Neutrophil (primary cell): ENCODE measurements at regions not wholly inside any gene's neighbourhood (a gene's known extent, or its start where the extent isn't known, plus 50 kb on each side); places are given as distances from the start of the nearest gene placed in this dataset.

Experiments
- H3K27ac ChIP-seq: fragments of 200-600 bp; sonication (generic); 2 replicates; pipeline ENCODE4 v1.5.1; 2016; ENCODE audit warnings: mild to moderate bottlenecking, moderate library complexity
- H3K27me3 ChIP-seq: fragments of 200-600 bp; sonication (generic); 2 replicates; pipeline ENCODE4 v1.6.0; 2016; ENCODE audit warnings: mild to moderate bottlenecking
- H3K36me3 ChIP-seq: fragments of 200-600 bp; sonication (generic); 2 replicates; pipeline ENCODE4 v1.5.1; 2017
- H3K4me1 ChIP-seq, 2 experiments: fragments of 200-600 bp in 1 of 2; sonication (generic) in 1 of 2; 1 replicate in 1 of 2; 2 replicates in 1 of 2; pipeline versions ENCODE4 v1.5.1 to v1.6.1; 2013 to 2016; ENCODE audit warnings: low read depth in 1 of 2, low read length in 1 of 2, mild to moderate bottlenecking in 1 of 2, moderate library complexity in 1 of 2; ENCODE audit not compliant: control insufficient read depth in 1 of 2, insufficient read depth in 1 of 2
- H3K4me3 ChIP-seq, 2 experiments: fragments of 200-600 bp in 1 of 2; sonication (generic) in 1 of 2; 1 replicate in 1 of 2; 2 replicates in 1 of 2; pipeline ENCODE4 v1.5.1; 2013 to 2016; ENCODE audit warnings: low read depth in 1 of 2, low read length in 1 of 2, mild to moderate bottlenecking in 1 of 2, moderate library complexity in 1 of 2
- H3K9me3 ChIP-seq: fragments of 200-600 bp; sonication (generic); 2 replicates; pipeline ENCODE4 v1.5.1; 2016
- TF ChIP-seq, protein P1 (sequence below): fragments of 200-600 bp; sonication (generic); IDR thresholded peaks from 2 replicates; pipeline ENCODE4 v1.5.1; 2016; ENCODE audit warnings: antibody characterized with exemption

DNA sequence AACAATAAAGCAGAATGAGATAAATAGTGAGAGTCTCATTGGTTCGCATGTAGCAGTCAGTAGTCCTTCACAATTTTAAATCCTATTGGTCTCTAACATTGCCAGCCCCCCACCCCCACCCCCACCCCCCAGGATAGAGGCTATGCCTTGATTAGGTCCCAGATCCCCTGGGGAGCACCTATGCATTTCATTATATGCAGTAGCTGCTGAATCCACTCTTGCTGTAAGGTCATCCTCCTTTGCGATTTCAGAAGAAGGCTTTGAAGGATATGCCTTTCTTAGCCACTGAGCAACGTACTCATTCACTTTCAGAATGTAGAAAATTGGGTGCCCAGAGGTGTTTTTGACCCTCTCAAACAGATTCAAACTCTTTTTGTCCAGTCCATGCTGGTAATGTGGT is 382.8 kb upstream of the GALNT5 start:
- Histone ChIP-seq H3K27me3 (no peaks in the 10 kb centered on the region), H3K4me1 (no peaks in the 10 kb centered on the region), H3K36me3 (no peaks in the 10 kb centered on the region), H3K9me3 (no peaks in the 10 kb centered on the region), H3K27ac (no peak overlapping the region), H3K4me3 (no peak overlapping the region)
- TF ChIP-seq, protein P1, sequence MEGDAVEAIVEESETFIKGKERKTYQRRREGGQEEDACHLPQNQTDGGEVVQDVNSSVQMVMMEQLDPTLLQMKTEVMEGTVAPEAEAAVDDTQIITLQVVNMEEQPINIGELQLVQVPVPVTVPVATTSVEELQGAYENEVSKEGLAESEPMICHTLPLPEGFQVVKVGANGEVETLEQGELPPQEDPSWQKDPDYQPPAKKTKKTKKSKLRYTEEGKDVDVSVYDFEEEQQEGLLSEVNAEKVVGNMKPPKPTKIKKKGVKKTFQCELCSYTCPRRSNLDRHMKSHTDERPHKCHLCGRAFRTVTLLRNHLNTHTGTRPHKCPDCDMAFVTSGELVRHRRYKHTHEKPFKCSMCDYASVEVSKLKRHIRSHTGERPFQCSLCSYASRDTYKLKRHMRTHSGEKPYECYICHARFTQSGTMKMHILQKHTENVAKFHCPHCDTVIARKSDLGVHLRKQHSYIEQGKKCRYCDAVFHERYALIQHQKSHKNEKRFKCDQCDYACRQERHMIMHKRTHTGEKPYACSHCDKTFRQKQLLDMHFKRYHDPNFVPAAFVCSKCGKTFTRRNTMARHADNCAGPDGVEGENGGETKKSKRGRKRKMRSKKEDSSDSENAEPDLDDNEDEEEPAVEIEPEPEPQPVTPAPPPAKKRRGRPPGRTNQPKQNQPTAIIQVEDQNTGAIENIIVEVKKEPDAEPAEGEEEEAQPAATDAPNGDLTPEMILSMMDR, result no peak

DNA sequence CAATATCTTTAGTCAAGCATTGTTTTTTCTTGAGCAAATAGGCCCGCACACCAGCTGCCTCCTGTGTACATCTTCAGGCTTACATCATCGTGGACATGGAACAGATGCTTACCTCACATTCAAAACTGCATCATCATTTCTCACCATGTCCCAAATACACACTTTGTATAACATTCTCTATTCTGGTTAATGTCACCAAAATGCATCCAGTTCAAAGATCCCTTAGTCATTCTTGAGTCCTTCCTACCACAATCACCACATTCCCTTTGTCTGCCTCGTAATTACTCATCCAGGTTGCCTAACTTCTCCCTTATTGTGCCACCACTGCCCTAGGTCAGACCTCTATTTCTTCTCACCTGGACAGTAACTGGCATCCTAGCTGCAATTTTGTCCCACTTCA is 373.7 kb upstream of the GALNT5 start:
- H3K27me3 ChIP-seq, result no peaks in the 10 kb centered on the region
- no peaks in the 10 kb centered on the region for H3K4me1 ChIP-seq
- no peaks in the 10 kb centered on the region for H3K9me3 ChIP-seq
- H3K36me3 ChIP-seq, result no peaks in the 10 kb centered on the region
- H3K27ac ChIP-seq, result no peak overlapping the region
- H3K4me3 ChIP-seq, result no peak overlapping the region
- TF ChIP-seq, protein P1, result no peak

DNA sequence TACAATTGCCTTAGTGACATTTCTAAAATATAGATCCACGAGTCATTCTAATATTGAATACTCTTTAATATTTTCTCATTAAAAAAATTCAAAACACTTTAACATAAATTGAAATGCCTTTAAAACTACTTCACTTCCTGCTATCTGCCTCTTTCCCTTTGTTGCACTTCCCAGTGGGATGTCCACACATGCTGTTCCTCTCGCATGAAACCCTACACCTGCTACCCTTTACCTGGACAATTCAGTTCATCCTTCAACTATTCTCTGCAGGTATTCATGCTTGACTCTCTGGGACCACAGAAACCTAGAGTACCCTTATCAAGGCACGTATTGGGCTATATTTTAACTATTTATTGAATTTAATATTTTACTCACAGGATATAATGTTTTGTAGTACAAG is 373.3 kb upstream of the GALNT5 start:
- TF ChIP-seq, protein P1, result no peak
- no peak overlapping the region for H3K4me3 ChIP-seq
- H3K27me3 ChIP-seq, result no peaks in the 10 kb centered on the region
- no peaks in the 10 kb centered on the region for H3K9me3 ChIP-seq
- H3K27ac ChIP-seq, result no peak overlapping the region
- no peaks in the 10 kb centered on the region for H3K36me3 ChIP-seq
- H3K4me1 ChIP-seq, result no peaks in the 10 kb centered on the region

DNA sequence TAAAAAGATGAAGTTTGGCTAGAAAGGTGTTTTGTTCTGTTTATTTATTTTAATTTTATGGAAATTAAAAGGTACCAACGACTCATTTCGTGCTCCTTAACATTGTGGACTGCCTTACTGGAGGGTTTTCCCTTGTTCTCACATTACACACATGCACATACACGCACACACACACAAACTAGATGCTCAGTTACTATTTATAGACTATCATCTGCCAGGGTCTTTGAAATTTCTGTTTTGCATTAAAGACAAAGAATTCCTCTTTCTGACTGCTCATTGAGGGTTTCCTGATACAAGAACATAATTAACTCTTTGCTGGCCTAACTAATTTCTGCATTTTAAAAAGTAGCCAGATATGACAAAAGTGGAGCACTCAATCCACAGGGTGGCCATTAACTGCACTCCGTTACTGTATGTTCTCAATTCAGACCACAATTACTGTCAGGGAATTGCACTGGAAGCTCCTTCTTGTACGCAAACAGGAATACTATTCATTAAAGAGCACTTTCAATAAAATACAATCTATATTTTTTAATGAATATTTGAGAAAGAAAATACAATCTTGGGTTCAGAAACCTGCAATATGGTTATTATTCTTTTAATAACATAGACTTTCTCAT is 366.9 kb upstream of the GALNT5 start:
- TF ChIP-seq, protein P1, result no peak
- no peaks in the 10 kb centered on the region for H3K36me3 ChIP-seq

DNA sequence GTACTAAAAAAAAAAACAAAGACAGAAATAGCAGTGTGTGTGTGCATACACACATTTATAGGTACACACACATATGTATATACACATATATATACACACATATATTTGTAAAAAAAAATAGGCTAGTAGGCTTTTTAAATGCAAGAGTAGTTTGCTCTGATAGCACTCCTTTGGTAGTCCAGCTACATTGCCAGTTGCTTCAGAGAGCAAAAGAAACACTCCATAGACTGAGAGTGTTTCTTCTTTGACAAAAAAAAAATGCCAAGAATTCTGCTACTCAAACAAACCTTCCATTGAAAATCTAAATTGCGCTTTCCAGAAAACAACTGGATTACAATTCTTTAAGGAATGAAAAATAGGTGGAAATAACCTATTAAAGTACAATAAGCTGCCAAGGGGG is 365.9 kb upstream of the GALNT5 start:
- Histone ChIP-seq H3K36me3 (no peaks in the 10 kb centered on the region), H3K4me3 (no peak overlapping the region), H3K4me1 (no peaks in the 10 kb centered on the region), H3K27ac (no peak overlapping the region), H3K27me3 (peaks cover 23% of the 10 kb centered on the region), H3K9me3 (no peaks in the 10 kb centered on the region)
- TF ChIP-seq, protein P1, result no peak

More for the DNA sequence above, 366.9 kb upstream of the GALNT5 start:
- H3K4me3 ChIP-seq, result no peak overlapping the region
- H3K27me3 ChIP-seq, result peaks cover 23% of the 10 kb centered on the region
- H3K4me1 ChIP-seq, result no peaks in the 10 kb centered on the region
- no peaks in the 10 kb centered on the region for H3K9me3 ChIP-seq
- no peak overlapping the region for H3K27ac ChIP-seq
